SK-N-SH (cell line): ENCODE measurements at regions not wholly inside any gene's neighbourhood (a gene's known extent, or its start where the extent isn't known, plus 50 kb on each side); places are given as distances from the start of the nearest gene placed in this dataset.

ENCODE experiments used
- CTCF ChIA-PET: fragments of 300-600, 350-600 bp; formaldehyde crosslinking; extraction: SDS; loops from one replicate; lab custom pipeline; 2021; lab: Yijun Ruan, JAX
- POLR2A ChIA-PET: fragments of 350-600 bp; sonication (Branson Sonifier 250); formaldehyde crosslinking; extraction: SDS; loops from one replicate; lab custom pipeline; 2020; ENCODE audit warnings: antibody characterized with exemption, inconsistent platforms; lab: Yijun Ruan, JAX
- DNase-seq: peaks from one replicate; pipeline ENCODE4 v3.0.0; 2012
- H2AFZ ChIP-seq: fragments of 200-600 bp; sonication (generic); 2 replicates; pipeline ENCODE4 v1.8.1; 2016; ENCODE audit warnings: antibody characterized with exemption, mild to moderate bottlenecking, low read depth
- H3F3A ChIP-seq: fragments of 200-600 bp; sonication (generic); replicated peaks from 2 replicates; pipeline ENCODE3; 2016; ENCODE audit warnings: antibody characterized with exemption, mild to moderate bottlenecking; ENCODE audit not compliant: insufficient read depth
- H3K27ac ChIP-seq, 2 experiments: fragments of 200-500 bp in 1 of 2; fragments of 200-600 bp in 1 of 2; sonication (Bioruptor generic) in 1 of 2; sonication (generic), shearing (Covaris generic) in 1 of 2; 2 replicates each; pipeline versions ENCODE4 v1.5.1 to v1.6.1; 2014 to 2016; ENCODE audit warnings: low read depth in 2 of 2, inconsistent platforms in 1 of 2, low read length in 1 of 2, mild to moderate bottlenecking in 1 of 2, mixed read lengths in 1 of 2
- H3K27me3 ChIP-seq: fragments of 200-600 bp; sonication (generic), shearing (Covaris generic); 2 replicates; pipeline ENCODE4 v1.6.1; 2016; ENCODE audit warnings: mixed run types; ENCODE audit not compliant: insufficient read depth
- H3K36me3 ChIP-seq, 2 experiments: fragments of 200-500 bp in 1 of 2; fragments of 200-600 bp in 1 of 2; sonication (Bioruptor generic) in 1 of 2; sonication (generic) in 1 of 2; replicated peaks in 1 of 2; 2 replicates each; pipeline versions ENCODE3 to v1.5.1; 2014 to 2016; ENCODE audit warnings: low read length in 1 of 2, mild to moderate bottlenecking in 1 of 2; ENCODE audit not compliant: insufficient read depth in 2 of 2, control insufficient read depth in 1 of 2
- H3K4me1 ChIP-seq, 2 experiments: fragments of 200-500 bp in 1 of 2; fragments of 200-600 bp in 1 of 2; sonication (Bioruptor generic) in 1 of 2; sonication (generic), shearing (Covaris generic) in 1 of 2; 2 replicates each; pipeline versions ENCODE4 v1.5.1 to v1.6.1; 2014 to 2016; ENCODE audit warnings: low read depth in 1 of 2, low read length in 1 of 2, mixed run types in 1 of 2; ENCODE audit not compliant: insufficient read depth in 2 of 2, control insufficient read depth in 1 of 2
- H3K4me2 ChIP-seq: fragments of 200-600 bp; sonication (generic), shearing (Covaris generic); 2 replicates; pipeline ENCODE4 v1.6.1; 2017; ENCODE audit warnings: mixed run types
- H3K4me3 ChIP-seq, 2 experiments: fragments of 200-500 bp in 1 of 2; fragments of 200-600 bp in 1 of 2; sonication (Bioruptor generic) in 1 of 2; sonication (generic), shearing (Covaris generic) in 1 of 2; 2 replicates each; pipeline versions ENCODE4 v1.5.1 to v1.8.1; 2014 to 2016; ENCODE audit warnings: low read depth in 2 of 2, inconsistent platforms in 1 of 2, low read length in 1 of 2, mild to moderate bottlenecking in 1 of 2, mixed read lengths in 1 of 2, moderate library complexity in 1 of 2
- H3K79me2 ChIP-seq: fragments of 200-600 bp; sonication (generic); 2 replicates; pipeline ENCODE4 v1.8.1; 2017; ENCODE audit warnings: mild to moderate bottlenecking; ENCODE audit not compliant: insufficient read depth
- H3K9ac ChIP-seq: fragments of 200-600 bp; sonication (generic); 2 replicates; pipeline ENCODE4 v1.6.1; 2017; ENCODE audit warnings: mixed run types
- H3K9me2 ChIP-seq: fragments of 200-600 bp; sonication (generic); 2 replicates; pipeline ENCODE4 v1.6.1; 2017; ENCODE audit warnings: mixed run types
- H3K9me3 ChIP-seq: fragments of 200-600 bp; sonication (generic); 2 replicates; pipeline ENCODE4 v1.6.1; 2017; ENCODE audit warnings: mixed run types, mild to moderate bottlenecking, moderate library complexity
- H4K20me1 ChIP-seq: fragments of 200-600 bp; sonication (generic); 2 replicates; pipeline ENCODE4 v1.6.1; 2017; ENCODE audit warnings: mild to moderate bottlenecking, mixed run types; ENCODE audit not compliant: insufficient read depth
- CHD2 ChIP-seq: fragments of 150-350 bp; IDR thresholded peaks from 2 replicates; pipeline ENCODE4 v1.6.1; 2018; ENCODE audit warnings: low read length; ENCODE audit not compliant: partially characterized antibody
- ELF1 ChIP-seq: IDR thresholded peaks from 2 replicates; pipeline ENCODE4 v1.4.0; 2012
- EP300 ChIP-seq, 2 experiments: IDR thresholded peaks; 2 replicates each; pipeline versions ENCODE4 v1.4.0 to v1.6.1; 2012; ENCODE audit warnings: borderline replicate concordance in 1 of 2, low read depth in 1 of 2, low read length in 1 of 2
- EZH2phosphoT487 ChIP-seq: fragments of 200-600 bp; sonication (generic); IDR thresholded peaks from 2 replicates; pipeline ENCODE4 v1.6.1; 2017; ENCODE audit warnings: low read depth, mixed run types, mild to moderate bottlenecking, antibody characterized with exemption, moderate library complexity, borderline replicate concordance
- FOSL2 ChIP-seq: IDR thresholded peaks from 2 replicates; pipeline ENCODE4 v1.4.0; 2012; ENCODE audit warnings: low read depth, mild to moderate bottlenecking, moderate library complexity, borderline replicate concordance
- FOXJ3 ChIP-seq: sonication (generic); formaldehyde crosslinking; IDR thresholded peaks from 2 replicates; pipeline ENCODE4 v1.5.1; 2020; ENCODE audit warnings: mild to moderate bottlenecking, missing genetic modification reagents
- GABPA ChIP-seq: IDR thresholded peaks from 2 replicates; pipeline ENCODE4 v1.4.0; 2012; ENCODE audit warnings: low read depth, mild to moderate bottlenecking
- GATA2 ChIP-seq: sonication (generic); formaldehyde crosslinking; IDR thresholded peaks from 2 replicates; pipeline ENCODE4 v1.5.0; 2020; ENCODE audit warnings: mild to moderate bottlenecking, missing genetic modification reagents
- MEF2A ChIP-seq: IDR thresholded peaks from 2 replicates; pipeline ENCODE4 v1.4.0; 2012; ENCODE audit warnings: low read depth, borderline replicate concordance
- MXI1 ChIP-seq: IDR thresholded peaks from 2 replicates; pipeline ENCODE4 v1.6.1; 2012; ENCODE audit warnings: mild to moderate bottlenecking, low read depth, low read length, improper control_type of control experiment
- NRF1 ChIP-seq: IDR thresholded peaks from 2 replicates; pipeline ENCODE4 v1.6.1; 2012; ENCODE audit warnings: low read depth, mild to moderate bottlenecking, low read length
- POLR2AphosphoS5 ChIP-seq: IDR thresholded peaks from 2 replicates; pipeline ENCODE4 v1.6.1; 2012; ENCODE audit warnings: low read depth, low read length
- RCOR1 ChIP-seq: fragments of 150-350 bp; IDR thresholded peaks from 2 replicates; pipeline ENCODE4 v1.6.1; 2017; ENCODE audit warnings: antibody characterized with exemption, low read length
- TAF1 ChIP-seq: IDR thresholded peaks from 2 replicates; pipeline ENCODE4 v1.6.1; 2012; ENCODE audit warnings: low read depth, mild to moderate bottlenecking, low read length, moderate library complexity, borderline replicate concordance
- WGBS: methylation state at CpG from one replicate; pipeline ENCODE4 v1.1.6; 2017; ENCODE audit warnings: low lambda C conversion rate; 5-methylcytosine and 5-hydroxymethylcytosine counted together
- TF ChIP-seq, protein P1 (sequence below): fragments of 200-600 bp; sonication (generic); IDR thresholded peaks from 2 replicates; pipeline ENCODE4 v1.6.1; 2017; ENCODE audit warnings: antibody characterized with exemption, mild to moderate bottlenecking, moderate library complexity
- TF ChIP-seq, protein P2 (sequence below): IDR thresholded peaks from 2 replicates; pipeline ENCODE4 v1.6.1; 2012; ENCODE audit warnings: mild to moderate bottlenecking, low read depth, low read length, moderate library complexity
- TF ChIP-seq, protein P3 (sequence below): fragments of 150-350 bp; IDR thresholded peaks from 2 replicates; pipeline ENCODE4 v1.6.1; 2017; ENCODE audit warnings: antibody characterized with exemption, low read length, low read depth, borderline replicate concordance

DNA sequence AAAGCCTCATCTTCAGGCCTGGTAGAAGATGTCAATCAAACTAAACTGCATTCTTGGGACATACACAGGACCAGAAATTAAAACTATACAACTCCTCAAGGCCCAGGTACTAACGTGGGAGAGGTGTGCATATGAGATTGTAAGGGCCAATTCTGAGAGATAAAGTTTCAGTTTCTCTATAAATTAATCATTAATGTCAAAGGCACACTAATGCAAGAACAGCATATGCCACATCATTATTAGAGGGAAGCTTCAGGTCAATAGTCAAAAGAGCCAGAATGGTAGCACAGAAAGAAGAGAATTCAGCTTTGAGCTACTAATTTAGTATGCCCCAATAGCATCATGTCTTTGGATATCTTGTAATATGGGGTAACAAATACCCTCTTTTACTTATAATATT, 744.9 kb upstream of the MGAT4C start:
- H3K27ac ChIP-seq = no peak overlapping the region
- H2AFZ ChIP-seq = no peak overlapping the region
- H4K20me1 ChIP-seq = no peaks in the 10 kb centered on the region
- H3K4me2 ChIP-seq = no peak overlapping the region
- CTCF ChIA-PET = no interaction called here
- H3K36me3 ChIP-seq = no peaks in the 10 kb centered on the region
- no peak overlapping the region for H3K4me3 ChIP-seq
- H3K9me2 ChIP-seq = 0 out of 2 replicates have a peak, but pooled peaks cover 3% of the 10 kb centered on the region
- H3K79me2 ChIP-seq = no peaks in the 10 kb centered on the region
- H3K9me3 ChIP-seq = peaks cover 10% of the 10 kb centered on the region
- H3F3A ChIP-seq = no peaks in the 10 kb centered on the region
- WGBS = 8% methylated on average over 1 of the region's 1 CpG
- POLR2A ChIA-PET = no interaction called here
- no peak for TF ChIP-seq POLR2AphosphoS5
- no peak for TF ChIP-seq MEF2A
- TF ChIP-seq RCOR1 = no peak
- TF ChIP-seq NRF1 = no peak
- no peak for TF ChIP-seq FOSL2
- TF ChIP-seq CHD2 = no peak
- TF ChIP-seq, protein P1, sequence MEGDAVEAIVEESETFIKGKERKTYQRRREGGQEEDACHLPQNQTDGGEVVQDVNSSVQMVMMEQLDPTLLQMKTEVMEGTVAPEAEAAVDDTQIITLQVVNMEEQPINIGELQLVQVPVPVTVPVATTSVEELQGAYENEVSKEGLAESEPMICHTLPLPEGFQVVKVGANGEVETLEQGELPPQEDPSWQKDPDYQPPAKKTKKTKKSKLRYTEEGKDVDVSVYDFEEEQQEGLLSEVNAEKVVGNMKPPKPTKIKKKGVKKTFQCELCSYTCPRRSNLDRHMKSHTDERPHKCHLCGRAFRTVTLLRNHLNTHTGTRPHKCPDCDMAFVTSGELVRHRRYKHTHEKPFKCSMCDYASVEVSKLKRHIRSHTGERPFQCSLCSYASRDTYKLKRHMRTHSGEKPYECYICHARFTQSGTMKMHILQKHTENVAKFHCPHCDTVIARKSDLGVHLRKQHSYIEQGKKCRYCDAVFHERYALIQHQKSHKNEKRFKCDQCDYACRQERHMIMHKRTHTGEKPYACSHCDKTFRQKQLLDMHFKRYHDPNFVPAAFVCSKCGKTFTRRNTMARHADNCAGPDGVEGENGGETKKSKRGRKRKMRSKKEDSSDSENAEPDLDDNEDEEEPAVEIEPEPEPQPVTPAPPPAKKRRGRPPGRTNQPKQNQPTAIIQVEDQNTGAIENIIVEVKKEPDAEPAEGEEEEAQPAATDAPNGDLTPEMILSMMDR = no peak
- no peak for TF ChIP-seq EZH2phosphoT487
- no peak for TF ChIP-seq EP300 (IDR thresholded peaks at IDR 0.05; ENCODE audit: borderline replicate concordance in 1 of 2, low read depth in 1 of 2, low read length in 1 of 2)
- TF ChIP-seq, protein P2, sequence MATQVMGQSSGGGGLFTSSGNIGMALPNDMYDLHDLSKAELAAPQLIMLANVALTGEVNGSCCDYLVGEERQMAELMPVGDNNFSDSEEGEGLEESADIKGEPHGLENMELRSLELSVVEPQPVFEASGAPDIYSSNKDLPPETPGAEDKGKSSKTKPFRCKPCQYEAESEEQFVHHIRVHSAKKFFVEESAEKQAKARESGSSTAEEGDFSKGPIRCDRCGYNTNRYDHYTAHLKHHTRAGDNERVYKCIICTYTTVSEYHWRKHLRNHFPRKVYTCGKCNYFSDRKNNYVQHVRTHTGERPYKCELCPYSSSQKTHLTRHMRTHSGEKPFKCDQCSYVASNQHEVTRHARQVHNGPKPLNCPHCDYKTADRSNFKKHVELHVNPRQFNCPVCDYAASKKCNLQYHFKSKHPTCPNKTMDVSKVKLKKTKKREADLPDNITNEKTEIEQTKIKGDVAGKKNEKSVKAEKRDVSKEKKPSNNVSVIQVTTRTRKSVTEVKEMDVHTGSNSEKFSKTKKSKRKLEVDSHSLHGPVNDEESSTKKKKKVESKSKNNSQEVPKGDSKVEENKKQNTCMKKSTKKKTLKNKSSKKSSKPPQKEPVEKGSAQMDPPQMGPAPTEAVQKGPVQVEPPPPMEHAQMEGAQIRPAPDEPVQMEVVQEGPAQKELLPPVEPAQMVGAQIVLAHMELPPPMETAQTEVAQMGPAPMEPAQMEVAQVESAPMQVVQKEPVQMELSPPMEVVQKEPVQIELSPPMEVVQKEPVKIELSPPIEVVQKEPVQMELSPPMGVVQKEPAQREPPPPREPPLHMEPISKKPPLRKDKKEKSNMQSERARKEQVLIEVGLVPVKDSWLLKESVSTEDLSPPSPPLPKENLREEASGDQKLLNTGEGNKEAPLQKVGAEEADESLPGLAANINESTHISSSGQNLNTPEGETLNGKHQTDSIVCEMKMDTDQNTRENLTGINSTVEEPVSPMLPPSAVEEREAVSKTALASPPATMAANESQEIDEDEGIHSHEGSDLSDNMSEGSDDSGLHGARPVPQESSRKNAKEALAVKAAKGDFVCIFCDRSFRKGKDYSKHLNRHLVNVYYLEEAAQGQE = no peak
- TF ChIP-seq, protein P3, sequence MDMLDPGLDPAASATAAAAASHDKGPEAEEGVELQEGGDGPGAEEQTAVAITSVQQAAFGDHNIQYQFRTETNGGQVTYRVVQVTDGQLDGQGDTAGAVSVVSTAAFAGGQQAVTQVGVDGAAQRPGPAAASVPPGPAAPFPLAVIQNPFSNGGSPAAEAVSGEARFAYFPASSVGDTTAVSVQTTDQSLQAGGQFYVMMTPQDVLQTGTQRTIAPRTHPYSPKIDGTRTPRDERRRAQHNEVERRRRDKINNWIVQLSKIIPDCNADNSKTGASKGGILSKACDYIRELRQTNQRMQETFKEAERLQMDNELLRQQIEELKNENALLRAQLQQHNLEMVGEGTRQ = no peak
- no peak for TF ChIP-seq ELF1
- TF ChIP-seq TAF1 = no peak
- TF ChIP-seq GATA2 (CRISPR knock-in tag) = no peak
- TF ChIP-seq FOXJ3 = no peak
- no peak for TF ChIP-seq MXI1
- TF ChIP-seq GABPA = no peak
- H3K27me3 ChIP-seq = no peaks in the 10 kb centered on the region
- H3K4me1 ChIP-seq = no peaks in the 10 kb centered on the region
- no peak overlapping the region for H3K9ac ChIP-seq
- DNase-seq = no peak
